ENCODE measurements at regions not wholly inside any gene's neighbourhood (a gene's known extent, or its start where the extent isn't known, plus 50 kb on each side); places are given as distances from the start of the nearest gene placed in this dataset.

DNA sequence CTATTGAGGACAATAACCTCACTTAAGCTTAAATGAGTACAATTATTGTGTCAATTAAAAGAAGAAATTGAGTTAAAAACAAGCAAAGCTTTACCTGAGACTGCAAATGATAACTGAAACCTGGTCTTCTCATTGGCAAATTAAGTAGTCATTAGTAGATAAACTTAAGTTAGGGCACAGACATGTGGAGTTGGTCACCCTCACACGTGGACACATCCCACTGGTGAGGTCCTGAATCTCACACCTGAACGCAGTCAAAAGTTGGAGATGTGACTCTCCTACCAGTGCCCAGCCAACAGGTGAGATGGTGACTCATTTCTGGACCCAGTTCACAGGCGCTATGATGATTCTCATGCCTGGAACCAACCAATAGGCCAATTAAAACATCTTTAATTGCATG, 311.6 kb downstream of the FOXL1 start:
- DNase-seq (ENCODE audit: low read depth): no peak

DNA sequence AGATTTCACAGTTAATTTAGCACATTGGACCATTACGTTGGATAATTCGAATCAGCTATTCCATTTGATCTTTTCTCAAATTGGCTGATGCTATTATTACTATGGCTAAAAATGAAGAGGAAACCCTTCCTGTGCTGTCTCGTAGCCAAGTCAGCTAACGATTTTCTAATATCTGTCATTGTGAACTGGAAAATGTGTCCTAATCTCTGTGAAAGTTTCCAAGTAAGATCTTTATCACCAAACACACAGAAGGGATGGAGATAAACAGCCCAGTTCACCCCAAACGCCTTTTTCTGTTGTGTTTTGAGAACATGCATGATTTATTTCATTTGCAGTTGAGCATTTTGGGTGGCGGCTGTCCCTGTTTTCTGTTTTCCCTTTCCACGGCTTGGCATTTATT, 312.8 kb downstream of the FOXL1 start:
- no peak for DNase-seq (ENCODE audit: low read depth)

DNA sequence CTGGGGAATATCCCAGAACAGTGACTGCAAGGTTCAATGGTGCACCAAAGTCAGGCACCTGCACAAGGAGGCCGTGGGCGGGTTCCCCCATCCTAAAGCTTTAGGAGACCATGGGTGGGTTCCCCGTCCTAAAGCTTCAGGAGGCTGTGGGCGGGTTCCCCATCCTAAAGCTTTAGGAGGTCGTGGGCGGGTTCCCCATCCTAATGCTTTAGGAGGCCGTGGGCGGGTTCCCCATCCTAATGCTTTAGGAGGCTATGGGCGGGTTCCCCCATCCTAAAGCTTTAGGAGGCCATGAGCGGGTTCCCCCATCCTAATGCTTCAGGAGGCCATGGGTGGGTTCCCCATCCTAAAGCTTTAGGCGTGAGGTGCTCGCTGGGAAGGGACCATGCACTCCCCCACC, 313.3 kb downstream of the FOXL1 start:
- DNase-seq (ENCODE audit: low read depth): no peak

DNA sequence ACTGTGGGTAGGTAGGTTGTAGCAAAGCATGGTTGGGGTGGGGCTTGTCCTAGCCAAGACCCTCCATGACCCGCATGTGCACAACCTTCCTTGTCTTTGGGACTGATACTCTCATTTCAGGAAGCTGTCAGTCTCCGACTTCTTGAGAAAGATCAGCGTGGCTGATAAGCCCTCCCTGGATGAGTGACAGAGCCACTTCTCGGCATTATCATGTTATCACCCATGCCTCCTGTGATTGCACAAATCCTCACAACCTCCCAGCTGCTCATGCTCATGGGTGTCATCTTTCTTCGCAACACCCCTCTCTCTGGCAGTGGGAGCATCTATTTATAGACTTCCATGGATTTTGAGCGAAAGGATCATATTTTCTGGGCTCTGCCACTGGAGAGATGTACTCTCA, 314.2 kb downstream of the FOXL1 start:
- no peak for DNase-seq (ENCODE audit: low read depth)

- no peak for DNase-seq (ENCODE audit: low read depth)
Measured at GRCh38 chr16:86893506-86893905, 315.2 kb downstream of the FOXL1 start.

- no peak for DNase-seq (ENCODE audit: low read depth)
Measured at GRCh38 chr16:86894029-86894567, 315.7 kb downstream of the FOXL1 start.

DNA sequence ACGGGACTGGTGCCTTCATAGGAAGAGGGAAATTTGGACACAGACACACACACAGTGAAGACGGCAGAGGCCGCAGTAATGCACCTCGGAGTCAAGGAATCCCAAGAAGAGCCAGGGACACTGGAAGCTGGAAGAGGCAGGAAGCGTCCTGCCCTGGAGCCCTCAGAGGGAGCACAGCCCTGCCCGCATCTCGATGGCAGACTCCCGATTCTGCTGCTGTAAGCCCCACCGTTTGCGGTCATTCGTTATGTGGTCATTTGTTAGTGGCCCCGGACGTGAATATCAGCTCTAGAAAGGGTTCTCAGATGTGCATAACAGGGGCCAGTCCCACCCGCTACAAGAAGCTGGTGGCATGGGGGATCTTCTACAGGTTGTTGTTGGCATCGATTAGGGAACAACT, 316.6 kb downstream of the FOXL1 start:
- DNase-seq (ENCODE audit: low read depth): no peak

DNA sequence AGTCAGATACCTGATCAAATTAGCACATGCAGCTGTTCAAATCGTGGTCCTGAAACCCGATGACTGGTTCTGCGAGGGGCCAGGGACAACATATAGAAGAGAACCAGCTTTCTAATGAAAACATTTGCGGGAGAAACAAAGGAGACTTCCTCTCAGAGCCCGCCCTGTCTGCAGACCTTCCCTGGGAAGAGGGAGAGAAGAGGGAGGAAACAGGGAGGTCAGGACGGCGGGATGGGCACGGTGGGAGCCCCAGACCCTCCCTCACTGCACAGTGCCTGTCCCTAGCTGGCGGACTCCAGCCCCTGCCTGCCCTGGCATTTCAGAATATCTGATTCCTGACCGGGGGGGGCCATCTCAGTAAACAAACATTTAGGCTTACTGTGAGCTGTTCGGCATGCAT, 317.3 kb downstream of the FOXL1 start:
- no peak for DNase-seq (ENCODE audit: low read depth)

- DNase-seq (ENCODE audit: low read depth): no peak
Measured at GRCh38 chr16:86896976-86897375, 318.6 kb downstream of the FOXL1 start.

- DNase-seq (ENCODE audit: low read depth): no peak
Measured at GRCh38 chr16:86897486-86897885, 319.1 kb downstream of the FOXL1 start.

GRCh38 chr16:86898386-86898785, 320.0 kb downstream of the FOXL1 start:
- DNase-seq (ENCODE audit: low read depth): no peak

GRCh38 chr16:86899151-86899550, 320.8 kb downstream of the FOXL1 start:
- no peak for DNase-seq (ENCODE audit: low read depth)

GRCh38 chr16:86899757-86900156, 321.4 kb downstream of the FOXL1 start:
- no peak for DNase-seq (ENCODE audit: low read depth)

DNA sequence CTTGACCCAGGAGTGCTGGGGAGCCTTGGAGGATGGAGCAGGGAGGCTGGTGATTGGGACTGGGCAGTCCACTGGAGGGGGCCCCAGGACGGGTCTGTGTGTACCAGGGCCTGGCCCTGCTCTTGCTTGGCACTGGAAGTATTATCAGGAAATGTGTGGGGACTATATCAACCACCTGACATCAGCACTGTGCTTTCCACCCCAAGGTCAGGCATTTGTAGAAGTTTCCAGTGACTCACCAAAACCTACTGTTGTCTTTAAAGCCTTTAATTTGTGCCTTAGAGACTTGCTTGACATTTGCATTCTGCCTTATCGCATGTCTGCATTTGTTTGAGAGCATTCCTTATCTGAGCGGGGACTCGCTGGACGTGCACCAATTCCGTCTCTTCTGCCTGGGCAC, 323.1 kb downstream of the FOXL1 start:
- no peak for DNase-seq (ENCODE audit: low read depth)

GRCh38 chr16:86902656-86903001, 324.3 kb downstream of the FOXL1 start:
- DNase-seq (ENCODE audit: low read depth): no peak

DNA sequence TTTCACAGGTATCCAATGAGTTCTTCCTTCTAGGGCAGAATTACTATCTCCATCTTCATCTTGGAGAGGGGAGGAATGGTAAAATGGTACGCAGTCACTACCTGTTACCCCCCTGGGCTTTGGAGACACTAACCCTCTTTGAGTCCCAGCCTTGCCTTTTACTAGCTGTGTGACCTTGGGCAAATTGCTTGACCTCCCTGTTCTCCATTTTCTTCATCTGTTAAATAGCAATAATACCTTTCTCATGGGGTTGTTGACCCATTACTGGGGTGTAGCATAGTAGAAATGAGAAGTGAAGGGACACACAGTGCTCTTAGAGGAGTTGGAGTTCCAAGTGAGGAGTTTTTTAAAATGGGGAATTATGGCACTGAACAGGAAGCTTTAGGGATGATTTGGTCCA, 324.7 kb downstream of the FOXL1 start:
- no peak for DNase-seq (ENCODE audit: low read depth)

DNA sequence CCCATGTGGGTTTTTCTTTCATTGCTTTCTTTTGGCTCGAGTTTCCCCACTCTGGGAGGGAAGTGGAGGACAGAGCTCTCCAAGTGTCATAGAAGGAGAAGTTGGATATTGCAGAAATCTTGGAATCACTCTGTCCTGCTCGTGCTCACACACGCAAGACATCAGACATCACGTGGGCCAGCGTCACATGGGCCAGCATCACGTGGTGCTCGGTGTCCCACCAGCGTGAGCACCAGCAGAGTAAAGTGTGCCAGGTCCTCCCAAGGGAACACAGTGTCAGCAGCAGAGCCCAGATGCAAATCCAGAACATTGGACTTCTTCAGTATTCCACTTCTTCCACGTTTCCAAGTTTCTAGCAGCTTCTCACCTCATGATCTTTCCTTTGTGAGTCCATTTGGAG, 327.0 kb downstream of the FOXL1 start:
- DNase-seq (ENCODE audit: low read depth): no peak

- DNase-seq (ENCODE audit: low read depth): no peak
Measured at GRCh38 chr16:86906623-86907022, 328.3 kb downstream of the FOXL1 start.

DNA sequence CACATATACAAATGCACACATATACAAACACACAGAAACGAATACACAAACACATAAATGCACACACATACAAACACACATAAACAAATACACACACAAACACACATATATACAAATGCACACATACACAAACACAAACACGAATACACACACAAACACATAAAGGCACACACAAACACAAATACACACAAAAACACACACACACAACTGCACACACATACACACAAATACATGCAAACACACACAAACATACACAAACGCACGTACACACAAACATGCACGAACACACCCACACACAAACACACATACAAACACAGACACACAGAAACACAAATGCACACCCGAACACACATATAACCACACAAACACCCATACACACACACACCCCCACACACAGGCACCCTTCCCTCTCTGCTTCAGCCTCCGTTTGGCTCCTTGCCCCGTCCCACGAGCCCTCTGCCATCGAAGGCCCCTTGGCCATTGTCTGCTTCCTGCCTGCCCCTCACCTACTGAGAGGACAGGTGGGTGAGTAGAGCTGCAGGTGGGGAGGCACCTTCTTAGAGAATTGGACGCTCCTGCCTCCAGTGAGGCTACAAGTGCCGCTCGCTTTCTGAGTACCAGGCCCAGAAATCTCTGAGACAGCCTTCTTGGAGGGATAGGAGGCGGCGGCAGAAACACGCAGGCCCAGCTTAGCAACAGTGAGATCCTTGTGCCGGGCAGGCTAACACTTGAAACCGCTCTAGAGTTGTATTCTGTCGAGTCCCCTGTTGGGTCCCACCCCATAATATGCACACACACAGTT, 331.2 kb downstream of the FOXL1 start:
- no peak for DNase-seq (ENCODE audit: low read depth)

DNA sequence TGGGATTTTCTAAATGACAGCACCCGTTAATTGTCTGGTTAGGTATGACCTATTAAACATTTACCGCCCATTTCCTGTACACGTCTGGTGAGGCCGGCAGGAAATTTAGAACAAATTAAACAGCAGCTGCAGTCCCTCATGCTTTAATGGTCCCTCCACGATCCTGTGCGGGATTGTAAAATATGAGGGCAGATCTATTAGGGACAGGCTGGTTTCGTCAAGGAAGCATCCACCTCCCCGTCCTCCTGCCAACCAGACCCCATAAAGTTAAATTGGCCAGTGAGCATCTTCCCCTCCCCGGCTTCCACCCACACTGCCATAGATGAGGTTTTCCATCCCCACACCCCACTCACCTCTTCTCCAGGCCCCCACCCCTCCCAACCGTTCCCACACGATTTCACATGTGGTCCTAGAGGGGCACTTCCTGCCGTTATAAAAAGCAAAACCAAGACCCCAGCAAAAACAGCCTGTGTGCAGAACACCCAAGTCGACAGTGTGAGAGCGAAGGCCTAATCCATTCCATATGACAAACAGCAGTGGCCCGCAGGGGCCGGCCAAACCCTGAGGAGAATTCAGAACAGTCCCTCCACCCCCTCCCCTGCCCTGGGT, 331.9 kb downstream of the FOXL1 start:
- no peak for DNase-seq (ENCODE audit: low read depth)

DNA sequence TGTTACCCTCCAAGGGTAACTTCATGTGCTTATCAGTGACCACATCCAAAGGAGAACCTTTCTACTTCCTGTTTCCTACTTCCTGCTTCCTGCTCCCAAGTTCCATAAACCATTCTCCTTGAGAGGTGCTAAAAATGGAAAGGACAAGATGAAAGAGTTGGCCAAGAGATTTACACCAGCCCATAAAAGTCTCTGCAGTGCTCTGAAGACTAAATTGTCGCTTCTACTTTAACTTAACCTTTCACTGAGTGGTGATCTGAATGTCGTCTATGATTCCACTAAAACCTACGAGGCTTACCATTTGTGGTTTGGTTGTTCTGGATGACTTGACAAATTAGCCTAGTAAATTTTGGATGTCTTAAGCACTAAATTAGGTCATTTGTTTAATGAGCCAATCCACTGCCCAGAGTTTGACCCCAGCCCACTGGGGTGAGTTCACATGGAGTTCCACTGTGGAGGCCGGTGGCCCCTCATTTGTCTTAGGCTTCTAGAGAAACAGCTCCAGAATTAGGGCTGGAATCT, 333.1 kb downstream of the FOXL1 start:
- DNase-seq (ENCODE audit: low read depth): no peak

GRCh38 chr16:86913886-86914285, 335.5 kb downstream of the FOXL1 start:
- DNase-seq (ENCODE audit: low read depth): no peak

DNA sequence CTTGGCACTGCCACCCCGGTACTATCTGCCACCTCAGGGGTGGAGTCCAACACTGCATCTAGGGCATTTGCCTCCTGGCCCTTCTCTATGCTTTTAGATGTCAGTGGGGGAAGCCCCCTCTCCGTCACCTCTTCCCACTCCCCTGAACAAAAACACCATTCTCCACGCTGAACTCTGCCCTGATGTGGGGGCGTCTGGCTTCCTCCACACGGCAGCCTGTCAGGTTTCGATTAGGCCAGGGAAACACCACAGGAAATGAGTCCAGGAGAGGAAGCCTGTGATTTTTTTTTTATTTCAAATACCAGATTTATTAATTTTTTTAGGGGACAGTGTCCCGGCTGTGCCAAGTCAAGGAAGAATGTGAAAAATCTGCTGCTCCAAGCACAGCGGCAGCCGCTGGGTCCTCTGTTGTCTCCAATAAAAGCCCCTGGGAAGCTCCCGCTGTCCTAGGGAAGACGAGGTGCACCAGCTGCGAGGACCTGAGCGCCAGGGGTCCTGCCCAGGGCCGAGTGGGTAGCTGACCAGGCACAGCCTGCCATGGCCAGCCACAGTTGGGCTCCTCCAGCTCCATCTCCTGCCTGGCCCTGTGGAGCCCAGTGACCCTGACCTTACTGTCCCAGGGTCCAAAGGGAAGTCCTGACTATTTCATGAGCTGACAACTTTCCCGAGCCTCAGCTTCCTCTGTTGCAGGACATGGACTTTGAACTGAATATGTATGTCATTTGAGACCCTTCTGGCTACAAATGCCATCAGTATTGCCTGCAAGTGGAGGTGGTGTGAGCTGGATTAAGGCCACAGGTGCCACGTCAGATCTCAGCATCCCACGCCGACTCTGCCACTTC, 336.7 kb downstream of the FOXL1 start:
- DNase-seq (ENCODE audit: low read depth): no peak
